ENCODE measurements at regions not wholly inside any gene's neighbourhood (a gene's known extent, or its start where the extent isn't known, plus 50 kb on each side); places are given as distances from the start of the nearest gene placed in this dataset.

GRCh38 chr3:24596626-24597025 is 102.0 kb upstream of the THRB start:
- no peak for DNase-seq (ENCODE audit: low read depth in 2 of 2)

- no peak for DNase-seq (ENCODE audit: low read depth in 2 of 2)
These were observed 104.2 kb upstream of the THRB start for GRCh38 chr3:24598695-24599470.

- DNase-seq (ENCODE audit: low read depth in 2 of 2): no peak
These were observed 106.7 kb upstream of the THRB start for GRCh38 chr3:24601066-24601939.

- no peak for DNase-seq (ENCODE audit: low read depth in 2 of 2)
These were observed 109.6 kb upstream of the THRB start for GRCh38 chr3:24604215-24604614.

GRCh38 chr3:24605511-24606028 is 110.9 kb upstream of the THRB start:
- DNase-seq (ENCODE audit: low read depth in 2 of 2): no peak

- DNase-seq (ENCODE audit: low read depth in 2 of 2): no peak
These were observed 112.6 kb upstream of the THRB start for GRCh38 chr3:24607281-24607680.

GRCh38 chr3:24608701-24609390 is 114.2 kb upstream of the THRB start:
- no peak for DNase-seq (ENCODE audit: low read depth in 2 of 2)

- no peak for DNase-seq (ENCODE audit: low read depth in 2 of 2)
These were observed 119.7 kb upstream of the THRB start for GRCh38 chr3:24614359-24614758.

- DNase-seq (ENCODE audit: low read depth in 2 of 2): no peak
These were observed 120.5 kb upstream of the THRB start for GRCh38 chr3:24615177-24615576.

GRCh38 chr3:24616110-24616829 is 121.6 kb upstream of the THRB start:
- no peak for DNase-seq (ENCODE audit: low read depth in 2 of 2)

GRCh38 chr3:24622138-24622537 is 127.5 kb upstream of the THRB start:
- DNase-seq (ENCODE audit: low read depth in 2 of 2): no peak

- no peak for DNase-seq (ENCODE audit: low read depth in 2 of 2)
These were observed 128.1 kb upstream of the THRB start for GRCh38 chr3:24622696-24623225.

- DNase-seq (ENCODE audit: low read depth in 2 of 2): no peak
These were observed 129.0 kb upstream of the THRB start for GRCh38 chr3:24623657-24624056.

GRCh38 chr3:24624938-24625681 is 130.5 kb upstream of the THRB start:
- no peak for DNase-seq (ENCODE audit: low read depth in 2 of 2)

GRCh38 chr3:24628523-24629258 is 134.0 kb upstream of the THRB start:
- no peak for DNase-seq (ENCODE audit: low read depth in 2 of 2)

- DNase-seq (ENCODE audit: low read depth in 2 of 2): no peak
These were observed 136.8 kb upstream of the THRB start for GRCh38 chr3:24631481-24631880.

GRCh38 chr3:24639061-24639460 is 144.4 kb upstream of the THRB start:
- DNase-seq (ENCODE audit: low read depth in 2 of 2): no peak

- DNase-seq (ENCODE audit: low read depth in 2 of 2): no peak
These were observed 145.1 kb upstream of the THRB start for GRCh38 chr3:24639481-24640329.

GRCh38 chr3:24640330-24640877 is 145.8 kb upstream of the THRB start:
- DNase-seq (ENCODE audit: low read depth in 2 of 2): no peak

Measured in stimulated activated CD8-positive, alpha-beta memory T cell treated with anti-CD3 and anti-CD28 coated beads, Interleukin-7, amount 100 ng/mL, for 1 hour (primary cell).